Heart left ventricle (tissue), 16 donors: ENCODE measurements at regions not wholly inside any gene's neighbourhood (a gene's known extent, or its start where the extent isn't known, plus 50 kb on each side); places are given as distances from the start of the nearest gene placed in this dataset.

Source experiments
- ATAC-seq, 4 donors: fragments of 200-7000 bp; cut with Tn5 transposase; one replicate each; pipeline ENCODE4 v1.9.1; 2020 to 2022; ENCODE audit warnings: moderate library complexity in 4 of 4, mild to moderate bottlenecking in 3 of 4, moderate number of reproducible peaks in 1 of 4
- DNase-seq, 5 donors: peaks; one replicate each; pipeline ENCODE4 v3.0.0-alpha.2; 2020
- H3K27ac ChIP-seq, 12 donors: fragments of 200-600 bp; sonication (generic) in 4 of 12; one replicate each; pipeline versions ENCODE4 v1.5.0 to v1.8.0; 2016 to 2022; ENCODE audit warnings: mild to moderate bottlenecking in 2 of 12
- H3K27me3 ChIP-seq, 9 donors: fragments of 200-600 bp; sonication (generic) in 2 of 9; one replicate each; pipeline versions ENCODE4 v1.5.1 to v1.8.0; 2016 to 2022; ENCODE audit warnings: mild to moderate bottlenecking in 3 of 9
- H3K36me3 ChIP-seq, 9 donors: fragments of 200-600 bp; sonication (generic) in 2 of 9; one replicate each; pipeline versions ENCODE4 v1.5.0 to v1.8.0; 2018 to 2022; ENCODE audit warnings: mild to moderate bottlenecking in 2 of 9
- H3K4me1 ChIP-seq, 12 donors: fragments of 200-600 bp; sonication (generic) in 4 of 12; one replicate each; pipeline versions ENCODE4 v1.5.0 to v1.8.0; 2016 to 2022; ENCODE audit warnings: mild to moderate bottlenecking in 3 of 12
- H3K4me3 ChIP-seq, 12 donors: fragments of 200-600 bp; sonication (generic) in 4 of 12; one replicate each; pipeline versions ENCODE4 v1.5.0 to v1.8.0; 2017 to 2022; ENCODE audit warnings: mild to moderate bottlenecking in 9 of 12, moderate library complexity in 4 of 12
- H3K9me3 ChIP-seq, 12 donors: fragments of 200-600 bp; sonication (generic) in 4 of 12; one replicate each; pipeline versions ENCODE4 v1.5.0 to v1.8.0; 2016 to 2022; ENCODE audit warnings: mild to moderate bottlenecking in 1 of 12
- POLR2A ChIP-seq, 2 donors: fragments of 450-650 bp; IDR thresholded peaks; one replicate each; pipeline ENCODE4 v1.6.1; 2017; ENCODE audit warnings: antibody characterized with exemption in 2 of 2, mild to moderate bottlenecking in 2 of 2, moderate library complexity in 2 of 2
- WGBS, 4 donors: extraction: QIAGEN DNeasy Blood & Tissue Kit in 2 of 4; methylation state at CpG; one replicate each; pipeline versions ENCODE4 v1.1.5 to v1.1.7; 2013 to 2018; 5-methylcytosine and 5-hydroxymethylcytosine counted together
- intact Hi-C, 10 donors: fragments of 100-400 bp; cut with DNase I; formaldehyde crosslinking; loops; one replicate each; pipeline versions ENCODE4 v1.11.1 to v1.14.2; 2022
- TF ChIP-seq, protein P1 (sequence below), 12 donors: fragments of 200-600 bp; sonication (generic) in 4 of 12; IDR thresholded peaks; one replicate each; pipeline versions ENCODE4 v1.5.0 to v1.8.0; 2018 to 2022; ENCODE audit warnings: antibody characterized with exemption in 12 of 12, mild to moderate bottlenecking in 5 of 12
- donor health status: ischemic (EF 13 %, LVEDD 7.1; RV severe dilation, severe dysfunction).
- donor health status: healthy with polysubstance abuse.
- donor health status: DM: no; HTN: yes; CAD: no.
- donor health status: DM: no; HTN: no; CAD: no.
- donor health status: ischemic (EF 25% LVEDD 6.9; RV normal size, moderate dysfunction).
- donor health status: ischemic (EF 25% LVEDD 5.7; RV mildly dilated, moderate dysfunction).
- donor health status: healthy.
- donor health status: DM: yes; HTN: yes; CAD: no.
- donor health status: ischemic (EF 35%, LVEDD 5.7; RV mildly dilated, moderate dysfunction).
- donor health status: nonischemic (EF 11% LVEDD 7.7; RV severe dilation, severe dysfunction).
- donor health status: DM: yes; HTN: yes; CAD: no.
- donor health status: PGD.
- donor health status: ischemic (EF 29% LVEDD 5.4; RV normal size, mild dysfunction).
- donor health status: nonischemic (EF 23%, LVEDD 6.1; RV moderate dilation, normal function).

DNA sequence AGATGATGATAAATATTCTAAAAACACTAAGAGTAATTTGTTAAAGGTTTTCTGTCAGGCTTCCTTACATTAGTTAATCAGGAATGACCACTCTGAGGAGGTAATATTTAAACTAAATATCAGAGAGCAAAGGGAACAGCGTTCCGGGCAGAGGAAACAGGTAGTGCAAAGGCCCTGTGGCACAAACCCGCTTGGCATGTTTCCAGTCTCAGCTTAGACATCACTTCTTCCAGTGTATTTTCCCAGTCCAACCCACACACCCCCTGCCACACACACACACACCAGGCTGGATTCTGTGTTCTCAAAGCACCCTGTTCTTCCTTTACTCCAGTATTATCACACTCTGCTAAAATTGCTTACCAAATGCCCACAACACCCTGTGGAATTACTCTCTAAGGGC is 247.1 kb downstream of the RPS29 start:
- intact Hi-C loops: no loop called here
- 85 to 91% (median 90%) methylated on average over 3 of the region's 3 CpGs for WGBS, 4 donors
- no peak overlapping the region for H3K4me3 ChIP-seq
- no peak for ATAC-seq
- TF ChIP-seq, protein P1, sequence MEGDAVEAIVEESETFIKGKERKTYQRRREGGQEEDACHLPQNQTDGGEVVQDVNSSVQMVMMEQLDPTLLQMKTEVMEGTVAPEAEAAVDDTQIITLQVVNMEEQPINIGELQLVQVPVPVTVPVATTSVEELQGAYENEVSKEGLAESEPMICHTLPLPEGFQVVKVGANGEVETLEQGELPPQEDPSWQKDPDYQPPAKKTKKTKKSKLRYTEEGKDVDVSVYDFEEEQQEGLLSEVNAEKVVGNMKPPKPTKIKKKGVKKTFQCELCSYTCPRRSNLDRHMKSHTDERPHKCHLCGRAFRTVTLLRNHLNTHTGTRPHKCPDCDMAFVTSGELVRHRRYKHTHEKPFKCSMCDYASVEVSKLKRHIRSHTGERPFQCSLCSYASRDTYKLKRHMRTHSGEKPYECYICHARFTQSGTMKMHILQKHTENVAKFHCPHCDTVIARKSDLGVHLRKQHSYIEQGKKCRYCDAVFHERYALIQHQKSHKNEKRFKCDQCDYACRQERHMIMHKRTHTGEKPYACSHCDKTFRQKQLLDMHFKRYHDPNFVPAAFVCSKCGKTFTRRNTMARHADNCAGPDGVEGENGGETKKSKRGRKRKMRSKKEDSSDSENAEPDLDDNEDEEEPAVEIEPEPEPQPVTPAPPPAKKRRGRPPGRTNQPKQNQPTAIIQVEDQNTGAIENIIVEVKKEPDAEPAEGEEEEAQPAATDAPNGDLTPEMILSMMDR (IDR thresholded peaks at IDR 0.05): no peak
- TF ChIP-seq POLR2A (IDR thresholded peaks at IDR 0.05): no peak
- no peak overlapping the region for H3K27ac ChIP-seq
- H3K36me3 ChIP-seq: no peaks in the 10 kb centered on the region
- no peak for DNase-seq
- H3K9me3 ChIP-seq: peaks cover 0 to 14% (median 0%) of the 10 kb centered on the region in 12 donors
- no peaks in the 10 kb centered on the region for H3K27me3 ChIP-seq
- H3K4me1 ChIP-seq: no peaks in the 10 kb centered on the region

DNA sequence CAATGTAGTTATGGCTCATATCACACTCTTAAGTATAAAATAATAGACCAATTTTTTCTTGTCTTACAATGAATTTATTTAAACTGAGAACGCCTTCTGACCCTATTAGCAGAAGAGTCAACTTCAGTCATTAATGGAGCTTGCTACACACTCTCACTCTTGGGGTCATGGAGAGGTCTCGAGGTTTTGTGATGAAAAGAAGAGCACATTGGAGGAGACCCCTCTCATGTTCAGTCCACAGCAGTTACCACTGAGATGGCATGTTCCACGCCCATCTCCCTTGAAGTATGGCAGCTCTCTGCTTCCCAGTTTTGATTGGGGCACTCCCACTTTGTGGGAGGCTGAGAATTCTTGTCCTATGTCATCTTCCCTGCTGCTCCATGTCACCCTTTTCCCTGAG is 266.4 kb downstream of the RPS29 start:
- H3K27me3 ChIP-seq: no peaks in the 10 kb centered on the region
- DNase-seq (no peak), ATAC-seq (no peak)
- no peaks in the 10 kb centered on the region for H3K36me3 ChIP-seq
- intact Hi-C loops: no loop called here
- no peaks in the 10 kb centered on the region for H3K4me1 ChIP-seq
- 79 to 82% (median 80%) methylated on average over 3 of the region's 3 CpGs for WGBS, 4 donors
- no peak overlapping the region for H3K27ac ChIP-seq
- no peaks in the 10 kb centered on the region for H3K9me3 ChIP-seq
- no peak overlapping the region for H3K4me3 ChIP-seq
- TF ChIP-seq, protein P1 (IDR thresholded peaks at IDR 0.05): no peak
- TF ChIP-seq POLR2A (IDR thresholded peaks at IDR 0.05): no peak

DNA sequence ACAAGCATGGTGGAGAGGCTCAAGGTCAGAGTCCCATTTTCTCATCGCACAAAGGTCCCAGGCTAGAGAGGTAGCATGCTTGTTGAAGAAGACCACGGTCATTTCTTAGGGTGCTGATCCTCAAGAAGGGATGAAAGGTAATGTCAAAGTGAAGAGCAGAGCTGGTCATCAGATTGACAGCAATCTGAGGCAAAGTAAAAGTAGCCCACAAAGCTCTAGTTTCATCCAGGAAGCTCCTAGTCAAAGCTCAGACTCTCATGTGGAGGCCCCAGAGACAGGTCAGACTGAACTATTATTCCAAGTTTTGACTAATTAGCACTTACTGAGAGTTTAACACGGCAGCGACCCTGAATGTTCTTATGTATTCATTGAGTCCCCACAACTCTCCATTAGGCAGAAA is 270.6 kb downstream of the RPS29 start:
- WGBS, 4 donors: 65 to 83% (median 71%) methylated on average over 4 of the region's 4 CpGs
- Histone ChIP-seq H3K4me1 (no peaks in the 10 kb centered on the region), H3K27ac (no peak overlapping the region), H3K4me3 (no peak overlapping the region), H3K9me3 (no peaks in the 10 kb centered on the region), H3K36me3 (no peaks in the 10 kb centered on the region), H3K27me3 (no peaks in the 10 kb centered on the region)
- DNase-seq (no peak), ATAC-seq (no peak)
- intact Hi-C loops: no loop called here
- no peak for TF ChIP-seq POLR2A (IDR thresholded peaks at IDR 0.05)
- TF ChIP-seq, protein P1 (IDR thresholded peaks at IDR 0.05): no peak

DNA sequence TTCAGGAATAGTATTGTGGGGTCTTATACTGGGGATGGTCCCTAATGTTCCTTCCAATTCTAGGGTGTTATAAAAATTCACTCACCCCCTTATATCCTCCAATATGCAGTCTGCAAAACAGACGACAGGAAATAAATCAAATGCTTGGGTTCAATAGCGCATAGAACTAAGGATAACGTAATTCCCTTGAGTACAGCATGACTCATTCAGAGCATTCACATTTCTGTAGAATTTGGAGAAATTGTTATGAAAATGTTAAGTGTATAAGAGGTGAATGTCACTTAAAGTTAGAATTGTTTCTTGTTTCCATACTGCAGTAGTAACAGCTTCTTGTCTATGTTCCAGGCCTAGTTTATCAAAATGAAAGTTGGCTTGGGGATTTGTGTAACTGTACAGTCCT is 271.4 kb downstream of the RPS29 start:
- 54 to 63% (median 60%) methylated on average over 3 of the region's 3 CpGs for WGBS, 4 donors
- no peak for ATAC-seq
- no peaks in the 10 kb centered on the region for H3K27me3 ChIP-seq
- H3K27ac ChIP-seq: no peak overlapping the region
- DNase-seq: no peak
- TF ChIP-seq, protein P1 (IDR thresholded peaks at IDR 0.05): no peak
- no peak for TF ChIP-seq POLR2A (IDR thresholded peaks at IDR 0.05)
- H3K36me3 ChIP-seq: no peaks in the 10 kb centered on the region
- no peak overlapping the region for H3K4me3 ChIP-seq
- no peaks in the 10 kb centered on the region for H3K9me3 ChIP-seq
- intact Hi-C loops: no loop called here
- no peaks in the 10 kb centered on the region for H3K4me1 ChIP-seq
